HUES64 (cell line): ENCODE measurements at regions not wholly inside any gene's neighbourhood (a gene's known extent, or its start where the extent isn't known, plus 50 kb on each side); places are given as distances from the start of the nearest gene placed in this dataset.

ENCODE experiments used
- H3K27ac ChIP-seq: 2 replicates; pipeline ENCODE4 v1.7.0; 2013; ENCODE audit warnings: low read depth, low read length, inconsistent platforms
- H3K27me3 ChIP-seq: 2 replicates; pipeline ENCODE4 v1.6.1; 2013; ENCODE audit warnings: mild to moderate bottlenecking, low read length; ENCODE audit not compliant: insufficient read depth
- H3K36me3 ChIP-seq: 2 replicates; pipeline ENCODE4 v1.6.1; 2013; ENCODE audit warnings: mild to moderate bottlenecking, low read length; ENCODE audit not compliant: insufficient read depth
- H3K4me1 ChIP-seq: 2 replicates; pipeline ENCODE4 v1.6.1; 2013; ENCODE audit warnings: mild to moderate bottlenecking, low read length, moderate library complexity; ENCODE audit not compliant: insufficient read depth
- H3K4me3 ChIP-seq: 2 replicates; pipeline ENCODE4 v1.5.1; 2013; ENCODE audit warnings: mild to moderate bottlenecking, low read length, moderate library complexity
- H3K9ac ChIP-seq: 2 replicates; pipeline ENCODE4 v1.6.1; 2013; ENCODE audit warnings: mild to moderate bottlenecking, low read depth, low read length
- H3K9me3 ChIP-seq: 2 replicates; pipeline ENCODE4 v1.6.1; 2013; ENCODE audit warnings: low read depth, low read length; ENCODE audit not compliant: insufficient read depth
- WGBS: fragments of 150-250, 120-280 bp; methylation state at CpG from one replicate; pipeline ENCODE4 v1.1.7; 2013; ENCODE audit warnings: missing lambda C conversion rate; 5-methylcytosine and 5-hydroxymethylcytosine counted together

DNA sequence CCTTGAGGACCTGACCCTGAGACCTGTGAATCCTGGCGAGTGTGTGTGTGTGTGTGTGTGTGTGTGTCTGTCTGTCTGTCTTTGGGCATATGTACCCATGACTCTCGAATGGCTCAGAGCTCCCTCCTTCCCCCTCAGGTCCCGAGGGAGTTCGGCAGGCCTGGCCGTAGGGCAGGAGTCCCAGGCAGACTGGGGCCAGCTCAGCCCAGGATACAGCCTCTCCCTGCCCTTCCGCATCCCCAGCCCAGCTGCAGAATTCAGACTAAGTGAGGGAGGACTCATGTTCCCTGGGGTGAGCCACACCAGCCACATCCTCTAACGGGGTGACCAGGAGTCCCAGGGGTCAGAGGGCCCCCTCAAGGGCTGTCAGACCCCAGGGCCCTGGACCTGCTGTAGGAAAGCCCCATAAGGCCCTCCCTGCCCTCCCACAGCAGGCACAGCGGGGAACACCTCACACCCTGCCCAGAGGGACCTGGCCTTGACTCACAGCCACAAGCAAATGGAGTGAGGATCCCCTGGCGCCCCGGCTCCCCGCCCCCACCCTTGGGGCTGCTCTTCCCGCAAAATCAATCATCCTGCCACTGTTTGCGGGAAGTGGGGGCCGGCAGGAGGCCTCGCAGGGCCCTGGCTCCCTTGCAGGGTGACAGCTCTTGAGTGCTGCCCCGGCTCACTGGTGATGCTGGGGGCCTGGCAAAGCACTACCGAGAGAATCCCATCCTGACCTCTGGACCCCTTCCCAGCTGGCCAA lies 101.7 kb upstream of the CASZ1 start:
- no peaks in the 10 kb centered on the region; the same call in 1 of the 2 replicates for H3K27me3 ChIP-seq
- no peak overlapping the region for H3K9ac ChIP-seq
- no peaks in the 10 kb centered on the region for H3K36me3 ChIP-seq
- H3K4me3 ChIP-seq: no peak overlapping the region
- 74% methylated on average over 16 of the region's 17 CpGs for WGBS
- no peaks in the 10 kb centered on the region for H3K9me3 ChIP-seq
- H3K27ac ChIP-seq: no peak overlapping the region
- peaks cover 21% of the 10 kb centered on the region for H3K4me1 ChIP-seq

DNA sequence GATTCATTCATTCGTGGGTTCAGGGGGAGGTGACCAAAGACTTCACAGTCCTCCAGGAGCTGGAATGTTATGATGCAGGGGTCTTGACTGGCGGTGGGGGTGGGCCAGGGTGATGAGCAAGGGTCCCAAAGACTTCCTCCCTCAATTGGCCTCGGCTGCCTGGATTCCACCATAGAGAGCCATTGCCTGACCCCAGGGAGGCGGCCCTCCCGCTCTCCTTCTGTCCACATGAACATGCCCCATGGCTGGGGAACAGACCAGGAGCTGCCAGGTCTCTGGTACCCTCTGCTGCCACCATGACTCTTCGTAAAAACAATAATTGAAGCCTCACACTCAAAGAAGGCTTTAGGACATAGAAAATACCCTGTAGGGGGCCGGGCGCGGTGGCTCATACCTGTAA lies 102.5 kb upstream of the CASZ1 start:
- H3K9me3 ChIP-seq: no peaks in the 10 kb centered on the region
- WGBS: 76% methylated on average over 9 of the region's 9 CpGs
- H3K4me1 ChIP-seq: peaks cover 21% of the 10 kb centered on the region
- H3K27me3 ChIP-seq: no peaks in the 10 kb centered on the region; the same call in 1 of the 2 replicates
- H3K27ac ChIP-seq: no peak overlapping the region
- no peak overlapping the region for H3K4me3 ChIP-seq
- no peak overlapping the region for H3K9ac ChIP-seq
- H3K36me3 ChIP-seq: no peaks in the 10 kb centered on the region

DNA sequence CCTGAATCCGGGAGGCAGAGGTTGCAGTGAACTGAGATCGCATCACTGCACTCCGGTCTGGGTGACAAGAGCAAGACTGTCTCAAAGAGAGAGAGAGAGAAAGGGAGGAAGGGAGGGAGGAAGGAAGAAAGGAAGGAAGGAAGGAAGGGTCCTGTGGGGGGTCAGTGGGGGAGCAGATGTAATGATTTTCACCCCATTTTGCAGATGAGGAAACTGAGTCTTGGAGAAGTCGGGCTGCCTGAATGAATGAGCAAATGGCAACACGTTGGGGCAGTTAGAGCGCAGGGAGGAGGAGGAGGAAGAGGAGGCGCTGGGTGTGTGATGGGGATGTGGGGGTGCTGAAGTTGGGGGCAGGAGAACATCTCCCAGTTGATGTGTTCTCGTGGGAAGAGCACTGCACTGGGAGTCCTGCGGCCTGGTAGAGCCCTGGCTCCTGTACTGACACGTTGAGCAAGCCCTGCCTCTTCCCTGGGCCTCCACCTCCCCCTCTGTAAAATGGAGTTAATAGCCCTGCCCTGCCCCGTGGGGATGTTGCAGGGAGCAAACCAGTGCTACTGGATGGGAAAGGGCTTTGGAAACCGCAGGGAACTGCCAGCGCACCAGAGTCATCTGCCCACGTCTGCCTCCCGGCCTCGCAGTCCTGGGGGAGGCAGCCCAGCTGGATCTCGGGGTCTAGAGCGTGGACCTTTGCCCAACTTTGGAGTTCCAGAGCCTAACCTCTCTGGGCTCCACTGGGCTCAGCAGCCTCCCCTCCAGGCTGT lies 103.2 kb upstream of the CASZ1 start:
- Histone ChIP-seq H3K9ac (no peak overlapping the region), H3K4me3 (no peak overlapping the region), H3K27ac (no peak overlapping the region), H3K4me1 (peaks cover 21% of the 10 kb centered on the region), H3K27me3 (no peaks in the 10 kb centered on the region; the same call in 1 of the 2 replicates), H3K9me3 (no peaks in the 10 kb centered on the region), H3K36me3 (no peaks in the 10 kb centered on the region)
- WGBS: 82% methylated on average over 18 of the region's 18 CpGs

DNA sequence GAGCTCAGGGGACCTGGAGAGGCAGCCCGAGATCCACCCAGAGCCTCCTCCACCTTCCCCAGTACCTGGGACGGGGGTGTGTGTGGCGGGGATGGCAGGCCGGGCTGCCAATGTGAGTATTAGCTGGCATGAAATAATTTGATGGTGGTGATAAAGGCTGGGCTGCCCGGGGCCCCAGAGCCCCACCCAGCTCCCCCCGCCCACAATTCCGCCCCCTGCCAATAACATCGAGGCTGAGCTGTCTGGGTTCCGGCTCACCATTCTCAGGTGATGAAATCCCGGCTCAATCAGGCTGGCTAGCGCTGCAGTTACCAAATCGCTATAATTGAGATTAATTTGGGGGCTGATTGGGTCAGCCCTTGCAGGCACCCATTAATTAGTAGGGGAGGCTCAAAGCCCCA lies 103.8 kb upstream of the CASZ1 start:
- Histone ChIP-seq H3K9ac (no peak overlapping the region), H3K9me3 (no peaks in the 10 kb centered on the region), H3K4me3 (no peak overlapping the region), H3K27me3 (no peaks in the 10 kb centered on the region; the same call in 1 of the 2 replicates), H3K27ac (no peak overlapping the region), H3K36me3 (no peaks in the 10 kb centered on the region), H3K4me1 (peaks cover 21% of the 10 kb centered on the region)
- WGBS: 45% methylated on average over 9 of the region's 12 CpGs

DNA sequence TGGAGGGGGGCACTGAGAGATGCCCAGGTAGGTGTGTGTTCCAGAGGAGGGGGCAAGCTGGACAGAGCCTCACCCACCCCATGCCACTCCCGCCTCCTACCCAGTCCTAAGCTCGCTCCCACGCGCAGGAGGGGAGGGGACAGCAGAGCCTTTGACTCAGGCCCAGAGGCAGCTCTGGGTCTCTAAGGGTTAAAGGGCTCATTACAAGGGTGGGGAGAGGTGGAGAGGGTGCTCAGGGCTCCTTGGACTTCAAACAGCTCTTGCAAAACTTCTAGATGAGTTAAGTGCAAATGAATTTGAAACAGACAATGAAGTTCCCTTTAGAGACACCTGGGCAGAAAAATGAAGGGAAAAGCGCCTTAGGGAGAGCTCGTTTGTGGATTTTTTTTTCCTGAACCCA lies 104.2 kb upstream of the CASZ1 start:
- no peaks in the 10 kb centered on the region for H3K9me3 ChIP-seq
- H3K9ac ChIP-seq: no peak overlapping the region
- H3K27me3 ChIP-seq: no peaks in the 10 kb centered on the region; the same call in 1 of the 2 replicates
- no peaks in the 10 kb centered on the region for H3K36me3 ChIP-seq
- no peak overlapping the region for H3K27ac ChIP-seq
- H3K4me3 ChIP-seq: 0 out of 2 replicates have a peak overlapping the region, but pooled peaks have one; percentile 2
- peaks cover 25% of the 10 kb centered on the region for H3K4me1 ChIP-seq
- 19% methylated on average over 5 of the region's 6 CpGs for WGBS

DNA sequence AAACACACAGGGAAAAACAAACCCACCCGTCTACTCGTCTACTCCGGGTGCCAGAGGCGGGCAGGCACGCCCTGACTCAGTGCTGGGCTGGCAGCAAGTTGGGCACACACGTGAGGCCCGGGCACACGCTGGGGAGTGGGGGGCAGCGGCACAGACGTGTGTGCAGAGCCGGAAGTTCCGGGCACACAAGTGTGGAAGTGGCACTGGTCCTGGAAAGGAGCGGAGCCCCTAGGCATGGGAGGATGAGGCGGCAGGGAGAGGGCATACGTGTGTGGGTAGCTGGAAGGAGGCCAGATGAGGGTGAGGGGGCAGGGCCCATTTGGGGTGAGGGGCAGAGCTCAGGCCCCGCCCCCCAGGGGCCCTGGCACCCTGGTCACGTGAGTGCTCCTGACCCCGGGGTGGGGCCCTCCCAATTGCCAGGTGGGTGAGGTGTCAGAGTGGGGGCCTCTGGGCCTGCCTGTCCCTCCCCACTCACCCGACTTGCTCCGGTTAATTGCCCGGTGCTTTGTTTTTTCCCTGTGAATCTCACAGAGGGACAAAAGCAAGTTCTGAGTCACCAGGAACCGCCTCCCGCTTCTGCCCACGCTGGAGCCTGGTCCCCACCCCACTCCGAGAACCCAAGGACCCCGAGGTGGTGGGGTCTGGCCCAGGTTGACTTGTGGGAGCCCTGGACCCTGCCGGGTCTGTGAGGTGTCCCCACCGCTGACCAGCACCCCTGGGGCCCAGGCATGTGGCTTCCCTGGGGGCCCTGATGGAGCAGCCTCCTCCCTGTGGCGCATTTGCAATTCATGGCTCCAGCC lies 104.8 kb upstream of the CASZ1 start:
- Histone ChIP-seq H3K4me1 (peaks cover 25% of the 10 kb centered on the region), H3K27me3 (no peaks in the 10 kb centered on the region; the same call in 1 of the 2 replicates)
- WGBS: 19% methylated on average over 29 of the region's 29 CpGs

DNA sequence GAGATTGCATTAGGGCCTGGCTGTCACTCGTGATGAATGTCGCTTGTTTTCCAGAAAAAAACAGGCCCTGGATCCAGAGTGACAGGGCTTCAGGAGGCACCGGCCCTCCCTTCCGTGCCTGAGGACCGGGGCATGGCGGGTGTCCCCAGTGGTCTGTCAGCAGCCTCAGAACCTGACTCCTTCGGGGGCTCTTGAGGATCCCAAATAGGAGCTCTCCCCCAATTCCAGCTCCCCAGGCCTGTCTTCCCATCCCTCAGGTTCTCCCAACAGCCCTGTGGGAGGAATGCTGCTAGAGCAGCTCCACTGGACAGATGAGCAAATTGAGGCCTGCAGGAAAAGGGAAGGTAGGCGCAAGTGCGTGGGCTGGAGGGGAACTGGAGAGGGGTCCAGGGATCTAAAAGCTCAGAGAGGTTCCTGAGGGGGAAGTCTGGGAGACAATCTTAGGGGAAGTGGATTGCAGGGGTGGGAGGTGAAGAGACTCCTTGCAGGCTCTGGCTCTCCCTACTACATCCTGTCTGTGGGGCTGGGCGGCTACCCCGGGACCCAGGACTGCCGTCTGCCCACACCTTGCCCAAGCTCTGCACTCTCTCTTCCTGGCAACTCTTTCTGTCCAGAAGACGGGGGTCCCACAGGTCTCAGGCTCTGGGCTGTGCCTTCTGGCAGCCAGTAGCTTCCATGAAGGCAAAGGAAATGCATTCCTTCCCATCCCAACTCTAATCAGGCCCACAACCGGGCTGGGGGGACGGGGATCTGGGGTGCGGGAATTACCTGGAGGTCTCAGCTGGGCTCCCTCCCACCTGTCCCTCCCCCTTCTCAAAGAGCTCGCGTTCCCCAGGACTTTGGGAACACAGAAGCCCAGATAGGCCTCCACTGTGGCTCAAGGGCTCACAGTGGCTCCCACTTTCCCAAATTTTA lies 105.7 kb upstream of the CASZ1 start:
- Histone ChIP-seq H3K27ac (peak overlapping the region; percentile 35; the same call in 1 of the 2 replicates), H3K4me3 (no peak overlapping the region), H3K9ac (no peak overlapping the region), H3K27me3 (no peaks in the 10 kb centered on the region; the same call in 1 of the 2 replicates), H3K4me1 (peaks cover 25% of the 10 kb centered on the region), H3K36me3 (no peaks in the 10 kb centered on the region), H3K9me3 (no peaks in the 10 kb centered on the region)
- WGBS: 59% methylated on average over 18 of the region's 18 CpGs

More for the DNA sequence above, 104.8 kb upstream of the CASZ1 start:
- Histone ChIP-seq H3K4me3 (0 out of 2 replicates have a peak overlapping the region, but pooled peaks have one; percentile 2), H3K9ac (no peak overlapping the region), H3K9me3 (no peaks in the 10 kb centered on the region), H3K36me3 (no peaks in the 10 kb centered on the region), H3K27ac (no peak overlapping the region; the same call in 1 of the 2 replicates)

DNA sequence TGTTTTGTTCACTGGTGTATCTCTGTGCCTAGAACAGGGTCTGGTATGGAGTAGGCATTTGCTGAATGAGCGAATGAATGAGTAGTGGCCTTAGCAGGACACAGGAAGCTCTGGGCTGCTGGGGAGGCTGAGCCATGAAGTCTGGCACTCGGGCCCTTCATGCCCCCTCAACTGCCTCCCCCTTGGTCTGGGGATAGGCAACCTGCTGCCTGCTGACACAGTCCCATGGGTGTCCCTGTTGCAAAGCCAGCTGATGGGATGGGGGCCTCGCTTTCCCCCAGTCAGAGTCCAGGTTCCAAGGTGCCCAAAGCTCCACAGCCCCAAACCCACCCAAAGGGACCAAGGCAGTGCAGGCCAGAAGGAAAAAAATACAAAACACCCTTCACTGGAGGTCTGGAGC lies 107.0 kb upstream of the CASZ1 start:
- Histone ChIP-seq H3K9me3 (no peaks in the 10 kb centered on the region), H3K36me3 (no peaks in the 10 kb centered on the region), H3K4me1 (peaks cover 35% of the 10 kb centered on the region), H3K4me3 (no peak overlapping the region), H3K9ac (no peak overlapping the region), H3K27me3 (no peaks in the 10 kb centered on the region; the same call in 1 of the 2 replicates), H3K27ac (no peak overlapping the region)
- WGBS: 91% methylated on average over 3 of the region's 3 CpGs

DNA sequence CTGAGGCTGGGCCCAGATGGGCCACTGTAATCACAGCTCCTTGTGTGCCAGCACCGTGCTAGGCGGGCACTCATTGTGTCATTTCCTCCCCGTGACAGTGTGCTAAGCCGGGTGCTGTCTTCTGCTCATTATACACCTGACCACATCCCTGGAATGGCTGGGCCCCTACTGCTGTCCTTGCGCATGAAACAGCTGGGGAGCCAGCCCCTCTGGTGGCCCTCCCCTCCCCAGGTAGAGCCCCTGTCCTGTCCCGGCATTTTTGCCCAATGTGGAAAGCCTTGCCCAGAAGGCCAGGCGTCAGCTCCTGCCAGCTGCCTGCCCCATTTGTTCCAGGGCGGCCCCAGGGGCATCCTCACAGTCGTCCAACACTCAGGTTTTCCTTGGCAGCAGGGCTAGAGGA lies 107.4 kb upstream of the CASZ1 start:
- 90% methylated on average over 9 of the region's 9 CpGs for WGBS
- H3K27ac ChIP-seq: no peak overlapping the region

More for the DNA sequence above, 107.4 kb upstream of the CASZ1 start:
- H3K9me3 ChIP-seq: no peaks in the 10 kb centered on the region
- no peak overlapping the region for H3K9ac ChIP-seq
- no peaks in the 10 kb centered on the region for H3K36me3 ChIP-seq
- H3K4me1 ChIP-seq: peaks cover 37% of the 10 kb centered on the region
- H3K4me3 ChIP-seq: no peak overlapping the region
- H3K27me3 ChIP-seq: no peaks in the 10 kb centered on the region; the same call in 1 of the 2 replicates
